Suppressor macrophage treated with lipopolysaccharide for 1 hour (primary cell): ENCODE measurements at regions not wholly inside any gene's neighbourhood (a gene's known extent, or its start where the extent isn't known, plus 50 kb on each side); places are given as distances from the start of the nearest gene placed in this dataset.

Source experiments
- DNase-seq, 3 donors: peaks; one replicate each; pipeline ENCODE4 v3.0.0-alpha.2; 2020 to 2022

- no peak for DNase-seq
These were observed 720.3 kb upstream of the ARPP21 start for GRCh38 chr3:34919025-34919424.

- DNase-seq: no peak
These were observed 718.5 kb upstream of the ARPP21 start for GRCh38 chr3:34920806-34921205.

GRCh38 chr3:34924961-34925360, 714.4 kb upstream of the ARPP21 start:
- DNase-seq: no peak

- DNase-seq: no peak
These were observed 713.5 kb upstream of the ARPP21 start for GRCh38 chr3:34925851-34926250.

- DNase-seq: no peak
These were observed 710.3 kb upstream of the ARPP21 start for GRCh38 chr3:34929036-34929435.

- no peak for DNase-seq
These were observed 704.7 kb upstream of the ARPP21 start for GRCh38 chr3:34934660-34935059.

GRCh38 chr3:34938784-34939183, 700.5 kb upstream of the ARPP21 start:
- no peak for DNase-seq

GRCh38 chr3:34942256-34942655, 697.1 kb upstream of the ARPP21 start:
- no peak for DNase-seq

- no peak for DNase-seq
These were observed 691.5 kb upstream of the ARPP21 start for GRCh38 chr3:34947834-34948233.

- no peak for DNase-seq
These were observed 690.8 kb upstream of the ARPP21 start for GRCh38 chr3:34948517-34948916.

GRCh38 chr3:34955680-34956079, 683.6 kb upstream of the ARPP21 start:
- no peak for DNase-seq

- no peak for DNase-seq
These were observed 682.8 kb upstream of the ARPP21 start for GRCh38 chr3:34956511-34956910.

GRCh38 chr3:34957677-34958076, 681.6 kb upstream of the ARPP21 start:
- no peak for DNase-seq

GRCh38 chr3:34969513-34969912, 669.8 kb upstream of the ARPP21 start:
- DNase-seq: no peak

GRCh38 chr3:34972481-34972880, 666.8 kb upstream of the ARPP21 start:
- DNase-seq: no peak

- DNase-seq: no peak
These were observed 665.7 kb upstream of the ARPP21 start for GRCh38 chr3:34973586-34973985.

- no peak for DNase-seq
These were observed 655.7 kb upstream of the ARPP21 start for GRCh38 chr3:34983631-34984030.

- no peak for DNase-seq
These were observed 651.0 kb upstream of the ARPP21 start for GRCh38 chr3:34988296-34988695.

- no peak for DNase-seq
These were observed 643.4 kb upstream of the ARPP21 start for GRCh38 chr3:34995796-34996430.

GRCh38 chr3:34998902-34999301, 640.4 kb upstream of the ARPP21 start:
- no peak for DNase-seq

GRCh38 chr3:35012214-35012613, 627.1 kb upstream of the ARPP21 start:
- DNase-seq: no peak

- no peak for DNase-seq
These were observed 611.2 kb upstream of the ARPP21 start for GRCh38 chr3:35028157-35028556.

- no peak for DNase-seq
These were observed 596.9 kb upstream of the ARPP21 start for GRCh38 chr3:35042210-35042991.

- DNase-seq: no peak
These were observed 596.3 kb upstream of the ARPP21 start for GRCh38 chr3:35043040-35043439.

GRCh38 chr3:35044190-35044589, 595.1 kb upstream of the ARPP21 start:
- DNase-seq: no peak
